SU-DHL-6 (cell line): ENCODE measurements at regions not wholly inside any gene's neighbourhood (a gene's known extent, or its start where the extent isn't known, plus 50 kb on each side); places are given as distances from the start of the nearest gene placed in this dataset.

Experiments
- H2AFZ ChIP-seq: fragments of 200-600 bp; sonication (generic); 2 replicates; pipeline ENCODE4 v1.6.1; 2014; ENCODE audit warnings: low read depth, mild to moderate bottlenecking, moderate library complexity, mixed read lengths, antibody characterized with exemption, low read length; ENCODE audit not compliant: severe bottlenecking
- H3F3A ChIP-seq: fragments of 200-600 bp; shearing (Covaris generic); 2 replicates; pipeline ENCODE4 v1.6.0; 2016; ENCODE audit warnings: antibody characterized with exemption, mild to moderate bottlenecking; ENCODE audit not compliant: insufficient read depth
- H3K27ac ChIP-seq: fragments of 200-600 bp; sonication (generic); 2 replicates; pipeline ENCODE4 v1.5.1; 2016; ENCODE audit warnings: low read depth, mild to moderate bottlenecking, low read length, moderate library complexity, mixed read lengths
- H3K27me3 ChIP-seq: fragments of 200-600 bp; sonication (generic), shearing (Covaris generic); 2 replicates; pipeline ENCODE4 v1.6.0; 2014; ENCODE audit warnings: mild to moderate bottlenecking, low read length
- H3K36me3 ChIP-seq: fragments of 200-600 bp; sonication (generic); 2 replicates; pipeline ENCODE4 v1.6.1; 2014; ENCODE audit warnings: mild to moderate bottlenecking, low read length, mixed read lengths
- H3K4me2 ChIP-seq: fragments of 300-600, 200-600 bp; shearing (Covaris generic), sonication (generic); 2 replicates; pipeline ENCODE4 v1.6.0; 2014; ENCODE audit warnings: low read length, low read depth, mild to moderate bottlenecking; ENCODE audit not compliant: poor library complexity, severe bottlenecking
- H3K4me3 ChIP-seq: fragments of 200-600 bp; sonication (generic); 2 replicates; pipeline ENCODE4 v1.5.1; 2014; ENCODE audit warnings: antibody characterized with exemption, low read length, mild to moderate bottlenecking, mixed read lengths; ENCODE audit not compliant: insufficient read depth, poor library complexity, severe bottlenecking
- H3K79me2 ChIP-seq: fragments of 200-600 bp; sonication (generic); 2 replicates; pipeline ENCODE4 v1.6.1; 2014; ENCODE audit warnings: mild to moderate bottlenecking, low read length, moderate library complexity; ENCODE audit not compliant: insufficient read depth
- H3K9ac ChIP-seq: fragments of 200-600 bp; sonication (generic); 2 replicates; pipeline ENCODE4 v1.7.0; 2014; ENCODE audit warnings: mild to moderate bottlenecking, low read length
- H3K9me2 ChIP-seq: fragments of 200-600 bp; sonication (generic); replicated peaks from 2 replicates; pipeline ENCODE4 v1.6.1; 2014; ENCODE audit warnings: low read length; ENCODE audit not compliant: insufficient read depth
- H3K9me3 ChIP-seq: fragments of 200-600 bp; sonication (generic); 2 replicates; pipeline ENCODE4 v1.6.1; 2014; ENCODE audit warnings: low read length, mixed read lengths; ENCODE audit not compliant: insufficient read depth
- H4K20me1 ChIP-seq: fragments of 200-600 bp; sonication (generic); 2 replicates; pipeline ENCODE4 v1.6.1; 2014; ENCODE audit warnings: low read depth, mild to moderate bottlenecking, antibody characterized with exemption, low read length, moderate library complexity, mixed read lengths
- EZH2phosphoT487 ChIP-seq: fragments of 200-600 bp; sonication (generic), shearing (Covaris generic); conservative IDR thresholded peaks from 2 replicates; pipeline ENCODE4 v1.6.1; 2018; ENCODE audit warnings: mild to moderate bottlenecking, antibody characterized with exemption, low read length, moderate library complexity, mixed read lengths
- TF ChIP-seq, protein P1 (sequence below): fragments of 200-600 bp; sonication (generic); IDR thresholded peaks from one replicate; pipeline ENCODE4 v1.5.1; 2017; ENCODE audit warnings: antibody characterized with exemption, mild to moderate bottlenecking, low read length, moderate library complexity; ENCODE audit not compliant: insufficient read depth, poor library complexity, severe bottlenecking

DNA sequence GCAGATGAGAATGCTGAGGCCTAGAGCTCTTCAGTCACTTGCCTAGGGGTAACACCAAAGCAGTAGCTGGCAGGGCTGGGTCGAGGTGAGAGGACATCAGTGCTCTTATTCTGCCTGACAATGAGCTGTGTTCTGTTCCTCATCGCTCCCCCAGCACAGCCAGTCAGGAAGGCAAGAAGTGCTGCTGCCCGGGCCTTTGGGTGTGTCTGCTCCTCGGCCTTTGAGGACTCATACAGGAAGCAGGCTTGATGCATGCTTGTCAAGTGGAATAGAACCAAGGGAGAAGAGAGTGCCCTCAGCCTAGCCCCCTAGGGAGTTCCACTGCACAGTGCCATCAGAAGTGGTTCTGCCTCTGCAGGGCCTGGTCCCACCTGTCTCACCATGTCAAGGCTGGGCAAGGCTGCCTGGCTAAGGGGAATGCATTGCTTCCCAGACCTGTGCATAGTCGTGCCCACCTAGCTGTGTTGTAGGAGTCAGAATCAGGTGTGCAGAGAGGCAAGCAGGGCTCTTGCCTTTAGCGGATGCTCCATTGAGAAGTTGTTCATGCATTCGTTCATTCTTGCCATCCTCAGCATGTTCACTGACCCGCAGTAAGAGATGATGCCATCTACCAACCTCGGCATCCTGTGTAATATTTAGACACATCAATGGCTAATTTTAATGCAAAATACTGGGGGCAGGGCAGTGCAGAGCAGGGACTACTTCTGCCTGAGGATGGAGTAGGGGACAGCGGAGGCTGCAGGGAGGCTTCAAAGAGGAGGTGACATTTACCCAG lies 156.6 kb downstream of the RPS24 start:
- no peak overlapping the region for H3K4me3 ChIP-seq
- H3K27me3 ChIP-seq: no peaks in the 10 kb centered on the region
- H3K36me3 ChIP-seq: no peaks in the 10 kb centered on the region
- H3K4me2 ChIP-seq: no peak overlapping the region
- no peak overlapping the region for H3K9ac ChIP-seq
- TF ChIP-seq EZH2phosphoT487: no peak
- TF ChIP-seq, protein P1, sequence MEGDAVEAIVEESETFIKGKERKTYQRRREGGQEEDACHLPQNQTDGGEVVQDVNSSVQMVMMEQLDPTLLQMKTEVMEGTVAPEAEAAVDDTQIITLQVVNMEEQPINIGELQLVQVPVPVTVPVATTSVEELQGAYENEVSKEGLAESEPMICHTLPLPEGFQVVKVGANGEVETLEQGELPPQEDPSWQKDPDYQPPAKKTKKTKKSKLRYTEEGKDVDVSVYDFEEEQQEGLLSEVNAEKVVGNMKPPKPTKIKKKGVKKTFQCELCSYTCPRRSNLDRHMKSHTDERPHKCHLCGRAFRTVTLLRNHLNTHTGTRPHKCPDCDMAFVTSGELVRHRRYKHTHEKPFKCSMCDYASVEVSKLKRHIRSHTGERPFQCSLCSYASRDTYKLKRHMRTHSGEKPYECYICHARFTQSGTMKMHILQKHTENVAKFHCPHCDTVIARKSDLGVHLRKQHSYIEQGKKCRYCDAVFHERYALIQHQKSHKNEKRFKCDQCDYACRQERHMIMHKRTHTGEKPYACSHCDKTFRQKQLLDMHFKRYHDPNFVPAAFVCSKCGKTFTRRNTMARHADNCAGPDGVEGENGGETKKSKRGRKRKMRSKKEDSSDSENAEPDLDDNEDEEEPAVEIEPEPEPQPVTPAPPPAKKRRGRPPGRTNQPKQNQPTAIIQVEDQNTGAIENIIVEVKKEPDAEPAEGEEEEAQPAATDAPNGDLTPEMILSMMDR: no peak
- no peaks in the 10 kb centered on the region for H3F3A ChIP-seq
- H4K20me1 ChIP-seq: no peaks in the 10 kb centered on the region
- H3K79me2 ChIP-seq: no peaks in the 10 kb centered on the region
- H3K27ac ChIP-seq: no peak overlapping the region
- no peaks in the 10 kb centered on the region for H3K9me3 ChIP-seq
- no peaks in the 10 kb centered on the region for H3K9me2 ChIP-seq
- H2AFZ ChIP-seq: no peak overlapping the region

DNA sequence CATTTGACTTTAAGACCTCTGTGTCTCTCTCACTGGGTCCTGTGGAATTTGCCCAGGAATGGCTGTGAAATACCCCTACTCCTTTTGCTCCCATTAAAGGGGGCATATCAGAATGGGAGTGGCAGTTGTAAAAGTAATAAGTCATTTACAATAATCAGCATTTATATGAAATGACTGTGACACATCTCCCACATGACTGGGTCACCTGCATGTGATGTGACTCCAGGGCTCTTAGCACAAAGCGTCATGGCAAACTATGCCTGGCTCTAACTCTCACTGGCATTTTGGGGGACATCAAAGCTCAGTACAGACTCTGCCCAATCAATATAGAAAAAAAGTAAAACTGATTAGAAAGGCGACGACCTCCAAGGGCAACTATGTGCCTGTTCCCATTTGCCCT lies 157.6 kb downstream of the RPS24 start:
- Histone ChIP-seq H3K9ac (no peak overlapping the region), H3K4me3 (no peak overlapping the region), H3K9me2 (no peaks in the 10 kb centered on the region), H4K20me1 (no peaks in the 10 kb centered on the region), H3K27me3 (no peaks in the 10 kb centered on the region), H3K36me3 (no peaks in the 10 kb centered on the region), H3F3A (no peaks in the 10 kb centered on the region), H3K27ac (no peak overlapping the region), H3K4me2 (no peak overlapping the region), H3K79me2 (no peaks in the 10 kb centered on the region), H2AFZ (no peak overlapping the region), H3K9me3 (no peaks in the 10 kb centered on the region)
- TF ChIP-seq EZH2phosphoT487: no peak
- TF ChIP-seq, protein P1: no peak

DNA sequence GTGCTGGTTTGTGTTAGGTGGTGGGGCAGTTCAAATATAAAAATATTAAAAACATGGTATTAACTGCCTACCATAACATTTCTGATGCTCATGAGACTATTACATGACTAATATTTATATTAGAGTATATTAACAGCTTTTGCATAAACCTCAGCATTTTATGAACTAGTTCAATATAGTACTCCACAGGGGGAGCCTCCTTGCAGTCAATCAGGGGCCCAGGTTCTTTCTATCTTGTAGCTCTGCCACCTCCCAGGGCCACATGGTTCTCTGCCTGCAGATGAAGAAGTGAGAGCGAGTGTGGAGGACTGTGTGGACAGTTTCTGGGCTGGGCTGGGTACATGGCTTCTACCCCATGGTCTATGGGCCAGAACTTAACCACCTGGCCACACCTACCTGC lies 159.5 kb downstream of the RPS24 start:
- no peak overlapping the region for H3K9ac ChIP-seq
- H3K4me3 ChIP-seq: no peak overlapping the region
- no peaks in the 10 kb centered on the region for H3K79me2 ChIP-seq
- no peaks in the 10 kb centered on the region for H3K9me2 ChIP-seq
- no peaks in the 10 kb centered on the region for H3K36me3 ChIP-seq
- H4K20me1 ChIP-seq: no peaks in the 10 kb centered on the region
- TF ChIP-seq EZH2phosphoT487: no peak
- TF ChIP-seq, protein P1: no peak
- no peak overlapping the region for H2AFZ ChIP-seq
- no peak overlapping the region for H3K27ac ChIP-seq
- H3K4me2 ChIP-seq: no peak overlapping the region
- no peaks in the 10 kb centered on the region for H3F3A ChIP-seq
- no peaks in the 10 kb centered on the region for H3K27me3 ChIP-seq
- no peaks in the 10 kb centered on the region for H3K9me3 ChIP-seq
